22Rv1 (cell line): ENCODE measurements at regions not wholly inside any gene's neighbourhood (a gene's known extent, or its start where the extent isn't known, plus 50 kb on each side); places are given as distances from the start of the nearest gene placed in this dataset.

ENCODE experiments used
- H3K27ac ChIP-seq: fragments of 450-650 bp; 2 replicates; pipeline ENCODE4 v1.5.1; 2017
- ZFX ChIP-seq: fragments of 450-650 bp; IDR thresholded peaks from 2 replicates; pipeline ENCODE4 v1.6.1; 2017; ENCODE audit warnings: antibody characterized with exemption, borderline replicate concordance
- TF ChIP-seq, protein P1 (sequence below): fragments of 450-650 bp; IDR thresholded peaks from 2 replicates; pipeline ENCODE4 v1.5.1; 2017; ENCODE audit warnings: mild to moderate bottlenecking

- no peak overlapping the region for H3K27ac ChIP-seq
- TF ChIP-seq ZFX, result no peak
- TF ChIP-seq, protein P1, sequence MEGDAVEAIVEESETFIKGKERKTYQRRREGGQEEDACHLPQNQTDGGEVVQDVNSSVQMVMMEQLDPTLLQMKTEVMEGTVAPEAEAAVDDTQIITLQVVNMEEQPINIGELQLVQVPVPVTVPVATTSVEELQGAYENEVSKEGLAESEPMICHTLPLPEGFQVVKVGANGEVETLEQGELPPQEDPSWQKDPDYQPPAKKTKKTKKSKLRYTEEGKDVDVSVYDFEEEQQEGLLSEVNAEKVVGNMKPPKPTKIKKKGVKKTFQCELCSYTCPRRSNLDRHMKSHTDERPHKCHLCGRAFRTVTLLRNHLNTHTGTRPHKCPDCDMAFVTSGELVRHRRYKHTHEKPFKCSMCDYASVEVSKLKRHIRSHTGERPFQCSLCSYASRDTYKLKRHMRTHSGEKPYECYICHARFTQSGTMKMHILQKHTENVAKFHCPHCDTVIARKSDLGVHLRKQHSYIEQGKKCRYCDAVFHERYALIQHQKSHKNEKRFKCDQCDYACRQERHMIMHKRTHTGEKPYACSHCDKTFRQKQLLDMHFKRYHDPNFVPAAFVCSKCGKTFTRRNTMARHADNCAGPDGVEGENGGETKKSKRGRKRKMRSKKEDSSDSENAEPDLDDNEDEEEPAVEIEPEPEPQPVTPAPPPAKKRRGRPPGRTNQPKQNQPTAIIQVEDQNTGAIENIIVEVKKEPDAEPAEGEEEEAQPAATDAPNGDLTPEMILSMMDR, result no peak
Observed at GRCh38 chr12:90871726-90872096, 83.3 kb downstream of the CCER1 start.

DNA sequence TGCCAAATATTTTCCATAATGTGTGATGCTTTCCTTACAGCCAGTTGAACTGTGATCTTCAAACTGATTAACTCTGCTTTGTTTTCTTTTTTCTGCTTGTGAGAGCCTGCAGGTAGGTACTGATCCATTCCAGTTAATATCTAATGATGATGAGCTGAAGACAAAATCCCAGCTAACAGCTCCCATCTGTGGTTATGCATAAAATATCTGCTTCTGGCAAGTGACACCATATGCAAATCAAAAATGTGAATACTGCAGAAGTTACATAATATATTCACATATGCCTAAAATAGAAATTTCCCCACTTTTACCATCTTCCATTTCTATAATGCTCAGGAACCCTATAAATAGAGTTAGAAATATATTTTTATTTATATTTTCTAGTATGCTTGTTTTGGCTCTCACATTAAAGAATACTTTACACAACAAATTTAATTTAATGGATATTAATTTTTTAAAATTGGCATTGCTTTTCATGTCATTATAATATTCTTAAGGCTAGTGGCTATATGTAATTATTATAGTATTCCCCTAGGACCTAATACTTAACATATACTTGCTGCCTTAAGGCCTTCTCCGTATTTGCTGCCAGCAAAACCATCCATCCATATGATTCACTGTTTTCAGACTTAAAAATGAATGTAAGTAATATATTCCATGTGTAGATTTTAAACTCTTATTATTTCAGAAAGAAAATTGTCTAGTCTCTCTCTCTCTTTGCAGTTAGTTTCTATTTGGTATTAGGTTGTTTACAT, 83.8 kb downstream of the CCER1 start:
- TF ChIP-seq, protein P1, result no peak
- TF ChIP-seq ZFX, result no peak
- H3K27ac ChIP-seq, result no peak overlapping the region

DNA sequence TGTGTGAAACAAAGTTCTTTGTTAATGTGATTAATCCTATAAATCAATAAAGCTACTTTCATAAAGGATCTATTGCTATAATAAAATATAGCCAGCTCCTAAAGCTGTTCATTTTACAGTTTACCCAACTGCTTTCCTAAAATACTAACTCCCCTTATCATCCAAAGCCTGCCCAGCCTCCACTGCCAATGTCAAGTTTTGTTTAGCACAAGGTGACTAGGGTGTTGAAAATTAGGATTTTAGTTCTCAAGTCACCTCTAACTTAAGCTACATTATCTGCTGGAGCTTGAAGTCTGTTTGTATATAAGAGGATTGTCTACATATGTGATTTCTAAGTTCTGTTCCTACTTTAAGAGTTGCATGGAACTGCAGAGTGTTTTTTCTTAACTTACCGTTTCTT, 86.3 kb downstream of the CCER1 start:
- TF ChIP-seq, protein P1, result no peak
- no peak for TF ChIP-seq ZFX
- no peak overlapping the region for H3K27ac ChIP-seq

- no peak overlapping the region for H3K27ac ChIP-seq
- TF ChIP-seq ZFX, result no peak
- TF ChIP-seq, protein P1, result no peak
Observed at GRCh38 chr12:90859591-90859990, 95.4 kb downstream of the CCER1 start.

DNA sequence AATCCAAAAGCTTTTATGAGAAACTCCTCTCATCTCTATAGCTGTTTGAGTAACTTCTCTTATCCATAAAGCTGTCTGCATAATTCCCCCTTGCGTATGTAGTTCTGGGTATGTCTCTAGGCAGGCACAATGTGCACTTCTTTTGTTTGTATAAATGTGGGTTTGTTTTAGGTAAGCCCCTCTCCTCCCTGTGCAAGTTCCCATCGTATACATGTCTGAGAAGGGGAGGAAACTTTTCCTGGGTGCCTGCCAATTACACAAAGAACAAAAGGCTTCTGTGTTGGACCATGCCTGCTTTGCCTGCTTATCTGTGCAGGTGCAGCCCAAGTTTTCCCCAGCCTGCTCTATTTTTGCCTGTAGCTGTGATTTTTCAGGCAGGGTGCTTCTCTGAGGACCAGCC, 96.7 kb downstream of the CCER1 start:
- H3K27ac ChIP-seq, result no peak overlapping the region
- TF ChIP-seq ZFX, result no peak
- TF ChIP-seq, protein P1, result no peak

- no peak overlapping the region for H3K27ac ChIP-seq
- TF ChIP-seq ZFX, result no peak
- TF ChIP-seq, protein P1, result no peak
Observed at GRCh38 chr12:90855534-90855933, 99.4 kb downstream of the CCER1 start.

GRCh38 chr12:90854136-90854689, 100.8 kb downstream of the CCER1 start:
- no peak overlapping the region for H3K27ac ChIP-seq
- TF ChIP-seq, protein P1, result peak; percentile 95
- TF ChIP-seq ZFX, result no peak
